Trophoblast cell (in vitro differentiated cells and primary cell): ENCODE measurements at regions not wholly inside any gene's neighbourhood (a gene's known extent, or its start where the extent isn't known, plus 50 kb on each side); places are given as distances from the start of the nearest gene placed in this dataset.

Source experiments
- DNase-seq, 2 donors: peaks; one replicate each; pipeline ENCODE4 v3.0.0-alpha.2; 2016
- H2AFZ ChIP-seq: 2 replicates; pipeline ENCODE4 v1.6.1; 2013; ENCODE audit warnings: low read length, moderate library complexity, mild to moderate bottlenecking; ENCODE audit not compliant: insufficient read depth, poor library complexity
- H2AK5ac ChIP-seq: 2 replicates; pipeline ENCODE4 v1.6.1; 2013; ENCODE audit warnings: mild to moderate bottlenecking, low read length
- H2BK120ac ChIP-seq: 2 replicates; pipeline ENCODE4 v1.6.1; 2013; ENCODE audit warnings: low read length, mild to moderate bottlenecking, moderate library complexity; ENCODE audit not compliant: insufficient read depth, poor library complexity
- H2BK12ac ChIP-seq: 2 replicates; pipeline ENCODE4 v1.6.1; 2013; ENCODE audit warnings: mild to moderate bottlenecking, low read length, moderate library complexity
- H2BK5ac ChIP-seq: 2 replicates; pipeline ENCODE4 v1.6.1; 2013; ENCODE audit warnings: low read length, low read depth, moderate library complexity, mild to moderate bottlenecking; ENCODE audit not compliant: poor library complexity
- H3K14ac ChIP-seq: 2 replicates; pipeline ENCODE4 v1.6.1; 2013; ENCODE audit warnings: mild to moderate bottlenecking, low read length
- H3K18ac ChIP-seq: 2 replicates; pipeline ENCODE4 v1.6.1; 2013; ENCODE audit warnings: mild to moderate bottlenecking, low read length
- H3K23ac ChIP-seq: 2 replicates; pipeline ENCODE4 v1.6.1; 2013; ENCODE audit warnings: low read length
- H3K27ac ChIP-seq: 2 replicates; pipeline ENCODE4 v1.5.1; 2013; ENCODE audit warnings: low read depth, mild to moderate bottlenecking, inconsistent platforms, low read length, moderate library complexity
- H3K27me3 ChIP-seq: 2 replicates; pipeline ENCODE4 v1.6.1; 2013; ENCODE audit warnings: inconsistent platforms, mild to moderate bottlenecking, low read length, moderate library complexity; ENCODE audit not compliant: insufficient read depth
- H3K36me3 ChIP-seq, 2 experiments: 1 replicate in 1 of 2; 2 replicates in 1 of 2; pipeline ENCODE4 v1.6.1; 2013; ENCODE audit warnings: low read length in 2 of 2, mild to moderate bottlenecking in 2 of 2, moderate library complexity in 1 of 2; ENCODE audit not compliant: insufficient read depth in 2 of 2, control insufficient read depth in 1 of 2
- H3K4ac ChIP-seq: 2 replicates; pipeline ENCODE4 v1.6.1; 2013; ENCODE audit warnings: low read depth, mild to moderate bottlenecking, low read length, moderate library complexity
- H3K4me1 ChIP-seq, 2 experiments: 1 replicate in 1 of 2; 2 replicates in 1 of 2; pipeline ENCODE4 v1.6.1; 2013; ENCODE audit warnings: low read length in 2 of 2, mild to moderate bottlenecking in 2 of 2, moderate library complexity in 1 of 2; ENCODE audit not compliant: insufficient read depth in 2 of 2, control insufficient read depth in 1 of 2
- H3K4me2 ChIP-seq: 2 replicates; pipeline ENCODE4 v1.6.1; 2013; ENCODE audit warnings: inconsistent platforms, mild to moderate bottlenecking, low read length, moderate library complexity
- H3K4me3 ChIP-seq: 2 replicates; pipeline ENCODE4 v1.5.1; 2013; ENCODE audit warnings: mild to moderate bottlenecking, low read depth, low read length, inconsistent platforms
- H3K79me1 ChIP-seq: one replicate; pipeline ENCODE4 v1.6.1; 2013; ENCODE audit warnings: low read length
- H3K79me2 ChIP-seq: 2 replicates; pipeline ENCODE4 v1.6.1; 2013; ENCODE audit warnings: low read length, mild to moderate bottlenecking; ENCODE audit not compliant: control insufficient read depth, insufficient read depth, poor library complexity
- H3K9ac ChIP-seq: 2 replicates; pipeline ENCODE4 v1.6.1; 2013; ENCODE audit warnings: mild to moderate bottlenecking, low read length
- H3K9me3 ChIP-seq: 2 replicates; pipeline ENCODE4 v1.6.1; 2013; ENCODE audit warnings: low read depth, mild to moderate bottlenecking, control low read depth, inconsistent platforms, low read length; ENCODE audit not compliant: insufficient read depth
- H4K12ac ChIP-seq: 2 replicates; pipeline ENCODE4 v1.6.1; 2013; ENCODE audit warnings: low read depth, mild to moderate bottlenecking, low read length, moderate library complexity
- H4K8ac ChIP-seq: 2 replicates; pipeline ENCODE4 v1.6.1; 2013; ENCODE audit warnings: low read depth, mild to moderate bottlenecking, low read length, moderate library complexity
- H4K91ac ChIP-seq: one replicate; pipeline ENCODE4 v1.6.1; 2013; ENCODE audit warnings: low read depth, mild to moderate bottlenecking, low read length, moderate library complexity
- WGBS: extraction: QIAGEN DNeasy Blood & Tissue Kit; methylation state at CpG from one replicate; pipeline ENCODE4 v1.1.7; 2013; ENCODE audit warnings: missing lambda C conversion rate; ENCODE audit not compliant: insufficient read length, insufficient coverage; ENCODE audit errors: extremely low coverage; 5-methylcytosine and 5-hydroxymethylcytosine counted together

- Histone ChIP-seq H4K12ac (no peak overlapping the region), H2AFZ (no peak overlapping the region), H3K9me3 (no peaks in the 10 kb centered on the region), H3K18ac (no peak overlapping the region), H3K23ac (no peak overlapping the region), H3K14ac (no peak overlapping the region), H3K4me2 (no peak overlapping the region), H2BK5ac (no peak overlapping the region), H2BK120ac (no peak overlapping the region), H3K4ac (no peak overlapping the region), H3K36me3 (no peaks in the 10 kb centered on the region), H2AK5ac (no peak overlapping the region), H3K9ac (no peak overlapping the region), H3K27me3 (no peaks in the 10 kb centered on the region), H4K8ac (no peak overlapping the region), H3K79me1 (no peaks in the 10 kb centered on the region), H3K27ac (no peak overlapping the region), H4K91ac (no peak overlapping the region), H2BK12ac (no peak overlapping the region), H3K4me1 (no peaks in the 10 kb centered on the region), H3K4me3 (no peak overlapping the region), H3K79me2 (no peaks in the 10 kb centered on the region)
- DNase-seq, result peak; percentile 36 to 95
- WGBS, result no CpG with 5 or more reads among the region's 1 CpG
Measured at GRCh38 chr2:212640428-212640827, 101.8 kb upstream of the ERBB4 start.

GRCh38 chr2:212638694-212639093 is 100.1 kb upstream of the ERBB4 start:
- Histone ChIP-seq H4K91ac (no peak overlapping the region), H2BK5ac (no peak overlapping the region), H3K9me3 (no peaks in the 10 kb centered on the region), H3K79me1 (no peaks in the 10 kb centered on the region), H3K4ac (no peak overlapping the region), H3K14ac (no peak overlapping the region), H3K18ac (no peak overlapping the region), H2AK5ac (no peak overlapping the region), H4K12ac (no peak overlapping the region), H2AFZ (no peak overlapping the region), H3K4me2 (no peak overlapping the region), H3K27me3 (no peaks in the 10 kb centered on the region), H2BK120ac (no peak overlapping the region), H2BK12ac (no peak overlapping the region), H3K23ac (no peak overlapping the region), H3K79me2 (no peaks in the 10 kb centered on the region), H4K8ac (no peak overlapping the region), H3K4me3 (no peak overlapping the region), H3K9ac (no peak overlapping the region), H3K27ac (no peak overlapping the region), H3K36me3 (no peaks in the 10 kb centered on the region), H3K4me1 (no peaks in the 10 kb centered on the region)
- DNase-seq, result no peak
- WGBS, result no CpG with 5 or more reads among the region's 2 CpGs

GRCh38 chr2:212628586-212628985 is 90.0 kb upstream of the ERBB4 start:
- no peaks in the 10 kb centered on the region for H3K36me3 ChIP-seq
- H3K27ac ChIP-seq, result no peak overlapping the region
- H3K23ac ChIP-seq, result no peak overlapping the region
- no peaks in the 10 kb centered on the region for H3K79me1 ChIP-seq
- no peak overlapping the region for H4K8ac ChIP-seq
- H2AFZ ChIP-seq, result no peak overlapping the region
- H3K4ac ChIP-seq, result no peak overlapping the region
- no peak overlapping the region for H3K4me2 ChIP-seq
- no peak overlapping the region for H4K91ac ChIP-seq
- no peaks in the 10 kb centered on the region for H3K9me3 ChIP-seq
- H4K12ac ChIP-seq, result no peak overlapping the region
- no peak for DNase-seq
- no peak overlapping the region for H2BK120ac ChIP-seq
- H3K9ac ChIP-seq, result no peak overlapping the region
- no peak overlapping the region for H2AK5ac ChIP-seq
- no peaks in the 10 kb centered on the region for H3K79me2 ChIP-seq
- whole genome bisulfite sequencing, result no CpG with 5 or more reads among the region's 1 CpG
- no peaks in the 10 kb centered on the region for H3K27me3 ChIP-seq
- H3K14ac ChIP-seq, result no peak overlapping the region
- H2BK12ac ChIP-seq, result no peak overlapping the region
- no peak overlapping the region for H2BK5ac ChIP-seq
- H3K4me3 ChIP-seq, result no peak overlapping the region
- no peak overlapping the region for H3K18ac ChIP-seq
- H3K4me1 ChIP-seq, result no peaks in the 10 kb centered on the region

GRCh38 chr2:212626371-212626918 is 87.8 kb upstream of the ERBB4 start:
- no peaks in the 10 kb centered on the region for H3K36me3 ChIP-seq
- H3K27me3 ChIP-seq, result no peaks in the 10 kb centered on the region
- no peaks in the 10 kb centered on the region for H3K9me3 ChIP-seq
- no peak overlapping the region for H3K14ac ChIP-seq
- no peak overlapping the region for H2BK12ac ChIP-seq
- DNase-seq, result peak in 1 of 2 donors; percentile 62
- no peak overlapping the region for H3K4me2 ChIP-seq
- no peak overlapping the region for H3K9ac ChIP-seq
- H4K8ac ChIP-seq, result no peak overlapping the region
- no peak overlapping the region for H2BK120ac ChIP-seq
- no peaks in the 10 kb centered on the region for H3K4me1 ChIP-seq
- no peaks in the 10 kb centered on the region for H3K79me2 ChIP-seq
- H4K12ac ChIP-seq, result no peak overlapping the region
- no peak overlapping the region for H3K18ac ChIP-seq
- no peak overlapping the region for H3K23ac ChIP-seq
- no peak overlapping the region for H3K4me3 ChIP-seq
- H3K79me1 ChIP-seq, result no peaks in the 10 kb centered on the region
- H3K4ac ChIP-seq, result no peak overlapping the region
- no peak overlapping the region for H2AK5ac ChIP-seq
- no CpG with 5 or more reads among the region's 5 CpGs for WGBS
- no peak overlapping the region for H2AFZ ChIP-seq
- H2BK5ac ChIP-seq, result no peak overlapping the region
- no peak overlapping the region for H4K91ac ChIP-seq
- H3K27ac ChIP-seq, result no peak overlapping the region
